Sigmoid colon (tissue), 4 donors: ENCODE measurements at regions not wholly inside any gene's neighbourhood (a gene's known extent, or its start where the extent isn't known, plus 50 kb on each side); places are given as distances from the start of the nearest gene placed in this dataset.

Source experiments
- CTCF ChIP-seq, 4 experiments: fragments of 450-650 bp in 3 of 4; fragments of 200-600 bp in 1 of 4; IDR thresholded peaks; one replicate each; pipeline ENCODE4 v1.5.1; 2016 to 2019; ENCODE audit warnings: antibody characterized with exemption in 4 of 4, mild to moderate bottlenecking in 3 of 4, moderate library complexity in 2 of 4
- EP300 ChIP-seq, 4 donors: sonication (generic); formaldehyde crosslinking; IDR thresholded peaks; one replicate each; pipeline ENCODE4 v1.6.1; 2017; ENCODE audit warnings: antibody characterized with exemption in 4 of 4
- POLR2A ChIP-seq, 2 donors: fragments of 450-650 bp; IDR thresholded peaks; one replicate each; pipeline ENCODE4 v1.6.1; 2016; ENCODE audit warnings: antibody characterized with exemption in 2 of 2, mild to moderate bottlenecking in 2 of 2, moderate library complexity in 2 of 2
- POLR2AphosphoS5 ChIP-seq, 4 donors: sonication (generic); formaldehyde crosslinking; IDR thresholded peaks; one replicate each; pipeline ENCODE4 v1.6.1; 2017; ENCODE audit warnings: antibody characterized with exemption in 4 of 4

GRCh38 chr7:14045651-14046050 lies 56.2 kb upstream of the ETV1 start:
- TF ChIP-seq CTCF (IDR thresholded peaks at IDR 0.05) (no peak), POLR2A (IDR thresholded peaks at IDR 0.05) (no peak), EP300 (IDR thresholded peaks at IDR 0.05) (no peak), POLR2AphosphoS5 (IDR thresholded peaks at IDR 0.05) (no peak)
